ENCODE measurements at regions not wholly inside any gene's neighbourhood (a gene's known extent, or its start where the extent isn't known, plus 50 kb on each side); places are given as distances from the start of the nearest gene placed in this dataset.

- POLR2A ChIA-PET, result no interaction called here
- 0% methylated on average over 2 of the region's 3 CpGs for WGBS (ENCODE audit: low lambda C conversion rate)
- Histone ChIP-seq H3K27me3 (ENCODE audit: control insufficient read depth in 1 of 2, insufficient read depth in 2 of 2, low read length in 2 of 2) (no peaks in the 10 kb centered on the region), H3K27ac (ENCODE audit: extremely low read length, insufficient read depth, low read length) (no peak overlapping the region), H3K36me3 (replicated peaks in 1 of 2; ENCODE audit: control insufficient read depth in 1 of 2, insufficient read depth in 2 of 2, low read length in 2 of 2) (no peaks in the 10 kb centered on the region), H3K79me2 (ENCODE audit: insufficient read depth, low read length) (no peaks in the 10 kb centered on the region), H3K4me3 (replicated peaks in 1 of 3; ENCODE audit: insufficient read depth in 1 of 3, low read depth in 2 of 3, low read length in 3 of 3) (no peak overlapping the region), H4K20me1 (ENCODE audit: insufficient read depth, low read length) (no peaks in the 10 kb centered on the region), H3K9me3 (ENCODE audit: low read length) (no peaks in the 10 kb centered on the region), H3K4me2 (ENCODE audit: low read depth, low read length) (no peak overlapping the region), H3K9ac (ENCODE audit: insufficient read depth, low read depth, low read length) (no peak overlapping the region), H2AFZ (ENCODE audit: low read length) (no peak overlapping the region), H3K4me1 (ENCODE audit: insufficient read depth, low read length) (no peaks in the 10 kb centered on the region)
- TF ChIP-seq NFKB2 (CRISPR knock-in tag; IDR thresholded peaks at IDR 0.05; ENCODE audit: borderline replicate concordance), result no peak
- no peak for TF ChIP-seq NR2F2 (IDR thresholded peaks at IDR 0.05; ENCODE audit: borderline replicate concordance, low read depth)
- ATAC-seq, result no peak
- intact Hi-C loops (cut with micrococcal nuclease; ENCODE audit: unreplicated experiment), result no loop called here
- CTCF ChIA-PET (ENCODE audit: low intra/inter-chr PET ratio, low total read pairs), result no interaction called here
- no peak for FAIRE-seq
- DNase-seq (ENCODE audit: low spot score), result no peak
- in situ Hi-C loops (cut with HindIII; ENCODE audit: extremely low pct_ligation_motif_present, low pct_unique_long_range_greater_than_20kb), result no loop called here
- BruUV-seq (replicated peaks), result no TSS peak
Observed at GRCh38 chr18:45521777-45522176, 93.5 kb upstream of the SLC14A2 start.

GRCh38 chr18:45522371-45522770, 92.9 kb upstream of the SLC14A2 start:
- BruUV-seq (replicated peaks), result no TSS peak
- no peak overlapping the region for H3K4me3 ChIP-seq (replicated peaks in 1 of 3; ENCODE audit: insufficient read depth in 1 of 3, low read depth in 2 of 3, low read length in 3 of 3)
- no peak for FAIRE-seq

More at GRCh38 chr18:45522371-45522770, 92.9 kb upstream of the SLC14A2 start:
- ChIA-PET POLR2A (no interaction called here), CTCF (ENCODE audit: low intra/inter-chr PET ratio, low total read pairs) (no interaction called here)
- no peaks in the 10 kb centered on the region for H4K20me1 ChIP-seq (ENCODE audit: insufficient read depth, low read length)
- no peak overlapping the region for H3K27ac ChIP-seq (ENCODE audit: extremely low read length, insufficient read depth, low read length)
- no peak for DNase-seq (ENCODE audit: low spot score)
- ATAC-seq, result no peak
- no peak for TF ChIP-seq ZNF333 (CRISPR knock-in tag; IDR thresholded peaks at IDR 0.05; ENCODE audit: borderline replicate concordance)
- TF ChIP-seq TCF12 (IDR thresholded peaks at IDR 0.05), result no peak
- TF ChIP-seq TCF12 (CRISPR knock-in tag; IDR thresholded peaks at IDR 0.05), result no peak
- no peak for TF ChIP-seq MTA3 (CRISPR knock-in tag; IDR thresholded peaks at IDR 0.05)
- TF ChIP-seq ZSCAN31 (CRISPR knock-in tag; IDR thresholded peaks at IDR 0.05; ENCODE audit: low read depth), result no peak
- no peak for TF ChIP-seq ZNF772 (CRISPR knock-in tag; IDR thresholded peaks at IDR 0.05)
- no peak for TF ChIP-seq TEF (CRISPR knock-in tag; IDR thresholded peaks at IDR 0.05)
- TF ChIP-seq SMAD9 (CRISPR knock-in tag; IDR thresholded peaks at IDR 0.05), result no peak
- no peak for TF ChIP-seq ZNF766 (CRISPR knock-in tag; IDR thresholded peaks at IDR 0.05; ENCODE audit: borderline replicate concordance)
- TF ChIP-seq KDM4B (CRISPR knock-in tag; IDR thresholded peaks at IDR 0.05), result no peak
- no peak for TF ChIP-seq SRF (IDR thresholded peaks at IDR 0.05; ENCODE audit: low read depth, low read length)
- no peak for TF ChIP-seq IKZF1 (IDR thresholded peaks at IDR 0.05)
- TF ChIP-seq ZNF337 (CRISPR knock-in tag; IDR thresholded peaks at IDR 0.05; ENCODE audit: borderline replicate concordance, low read depth), result no peak
- TF ChIP-seq REST (IDR thresholded peaks at IDR 0.05; ENCODE audit: borderline replicate concordance in 1 of 2, low read depth in 1 of 2, low read length in 2 of 2), result no peak
- no peak for TF ChIP-seq EEA1 (CRISPR knock-in tag; IDR thresholded peaks at IDR 0.05; ENCODE audit: borderline replicate concordance)
- no peak for TF ChIP-seq PLRG1 (conservative IDR thresholded peaks at IDR 0.05)
- in situ Hi-C loops (cut with HindIII; ENCODE audit: extremely low pct_ligation_motif_present, low pct_unique_long_range_greater_than_20kb) (no loop called here), intact Hi-C loops (cut with micrococcal nuclease; ENCODE audit: unreplicated experiment) (no loop called here)
- H3K4me2 ChIP-seq (ENCODE audit: low read depth, low read length), result no peak overlapping the region
- no peaks in the 10 kb centered on the region for H3K36me3 ChIP-seq (replicated peaks in 1 of 2; ENCODE audit: control insufficient read depth in 1 of 2, insufficient read depth in 2 of 2, low read length in 2 of 2)
- H2AFZ ChIP-seq (ENCODE audit: low read length), result no peak overlapping the region
- no peaks in the 10 kb centered on the region for H3K4me1 ChIP-seq (ENCODE audit: insufficient read depth, low read length)
- H3K79me2 ChIP-seq (ENCODE audit: insufficient read depth, low read length), result no peaks in the 10 kb centered on the region
- H3K9me3 ChIP-seq (ENCODE audit: low read length), result no peaks in the 10 kb centered on the region
- H3K27me3 ChIP-seq (ENCODE audit: control insufficient read depth in 1 of 2, insufficient read depth in 2 of 2, low read length in 2 of 2), result no peaks in the 10 kb centered on the region
- no peak overlapping the region for H3K9ac ChIP-seq (ENCODE audit: insufficient read depth, low read depth, low read length)
- WGBS (ENCODE audit: low lambda C conversion rate), result 26% methylated on average over 5 of the region's 8 CpGs
